GM19395 (cell line): ENCODE measurements at regions not wholly inside any gene's neighbourhood (a gene's known extent, or its start where the extent isn't known, plus 50 kb on each side); places are given as distances from the start of the nearest gene placed in this dataset.
"Not testable (repeated sequence)": the region's sequence is repeated elsewhere in the genome, so short reads cannot be mapped to it uniquely, and the experiment has no call there.

Experiments used
- ATAC-seq: cut with Tn5 transposase; IDR thresholded peaks from one replicate; pipeline ENCODE4 v1.9.1; 2021; ENCODE audit warnings: mild to moderate bottlenecking, moderate library complexity; ENCODE audit not compliant: unreplicated experiment

DNA sequence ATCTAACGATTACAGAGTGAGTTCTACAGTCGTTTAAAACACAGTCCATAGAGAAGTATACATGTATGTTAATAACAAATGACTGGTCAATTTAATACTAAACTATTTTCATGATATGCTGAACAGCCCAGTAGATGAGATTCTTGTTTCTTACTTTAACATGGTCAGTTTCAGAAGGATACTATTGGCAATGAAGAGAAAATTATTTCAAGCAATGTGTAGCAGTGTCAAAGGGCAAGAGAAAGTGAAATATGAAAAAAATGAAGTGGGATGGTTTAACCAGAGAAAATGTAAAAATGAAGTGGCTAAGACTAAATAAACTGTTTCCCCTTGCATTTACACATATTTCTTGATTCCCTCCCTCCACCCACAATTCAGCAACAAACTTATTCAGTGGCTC, 192.1 kb upstream of the TTC14 start:
- no peak for ATAC-seq

- no peak for ATAC-seq
These were observed 187.8 kb upstream of the TTC14 start for GRCh38 chr3:180414157-180414556.

DNA sequence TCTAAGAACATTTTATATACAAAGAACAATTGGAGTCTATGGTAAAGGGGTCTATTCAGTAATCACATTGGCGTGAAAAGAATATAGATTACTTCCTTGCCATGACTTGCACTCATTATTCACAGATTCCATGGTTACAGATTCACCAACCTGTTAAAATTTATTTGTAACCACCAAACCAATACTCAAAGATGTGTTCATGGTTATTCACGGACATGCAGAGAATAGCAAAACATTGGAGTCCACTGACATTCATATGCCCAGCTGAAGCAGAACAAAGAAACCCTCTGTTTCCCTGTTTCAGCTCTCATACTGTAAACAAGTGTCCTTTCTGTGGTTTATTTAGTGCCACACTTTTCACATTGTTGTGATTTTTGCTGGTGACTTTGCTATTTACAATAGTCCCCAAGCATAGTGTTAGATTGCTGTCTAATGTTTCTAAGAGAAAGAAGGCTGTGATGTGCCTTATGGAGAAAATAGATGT, 185.8 kb upstream of the TTC14 start:
- ATAC-seq = no peak

- no peak for ATAC-seq
These were observed 184.7 kb upstream of the TTC14 start for GRCh38 chr3:180417241-180417640.

- no peak for ATAC-seq
These were observed 181.9 kb upstream of the TTC14 start for GRCh38 chr3:180420016-180420415.

- ATAC-seq = no peak
These were observed 181.2 kb upstream of the TTC14 start for GRCh38 chr3:180420804-180421203.

DNA sequence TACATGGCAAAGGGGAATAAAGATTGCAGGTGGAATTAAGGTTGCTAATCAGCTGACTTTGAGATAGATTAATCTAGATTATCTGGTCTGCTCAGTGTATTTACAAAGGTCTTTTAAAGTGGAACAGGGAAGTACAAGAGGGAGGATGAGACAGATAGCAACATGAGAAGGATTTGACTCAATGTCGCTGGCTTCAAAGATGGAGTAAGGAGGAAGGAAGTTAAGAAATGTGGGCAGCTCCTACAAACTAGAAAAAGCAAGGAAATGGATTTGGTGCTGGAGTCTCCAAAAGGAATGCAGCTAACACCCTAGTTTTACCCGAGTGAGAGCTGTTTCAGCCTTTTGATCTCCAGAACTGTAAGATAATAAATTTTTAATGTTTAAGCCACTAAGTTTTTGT, 180.7 kb upstream of the TTC14 start:
- no peak for ATAC-seq

- ATAC-seq = no peak
These were observed 180.2 kb upstream of the TTC14 start for GRCh38 chr3:180421721-180422120.

DNA sequence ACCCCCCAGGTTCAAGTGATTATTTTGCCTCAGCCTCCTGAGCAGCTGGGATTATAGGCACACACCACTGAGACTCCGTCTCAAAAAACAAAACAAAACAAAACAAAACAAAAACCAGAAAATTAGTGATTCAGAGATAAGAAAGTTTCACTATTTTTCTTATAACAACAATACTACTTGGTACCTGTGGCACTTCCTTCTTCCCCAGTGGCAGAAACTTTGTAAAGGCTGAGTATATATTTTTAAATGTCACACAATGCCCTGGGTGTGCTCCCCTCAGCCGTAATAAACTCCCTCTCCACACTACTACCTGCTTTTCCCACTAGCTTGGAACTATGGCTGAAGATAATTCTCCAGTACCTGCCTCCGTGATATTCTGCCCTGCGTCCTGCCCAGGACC, 177.7 kb upstream of the TTC14 start:
- ATAC-seq = peak; percentile 49

DNA sequence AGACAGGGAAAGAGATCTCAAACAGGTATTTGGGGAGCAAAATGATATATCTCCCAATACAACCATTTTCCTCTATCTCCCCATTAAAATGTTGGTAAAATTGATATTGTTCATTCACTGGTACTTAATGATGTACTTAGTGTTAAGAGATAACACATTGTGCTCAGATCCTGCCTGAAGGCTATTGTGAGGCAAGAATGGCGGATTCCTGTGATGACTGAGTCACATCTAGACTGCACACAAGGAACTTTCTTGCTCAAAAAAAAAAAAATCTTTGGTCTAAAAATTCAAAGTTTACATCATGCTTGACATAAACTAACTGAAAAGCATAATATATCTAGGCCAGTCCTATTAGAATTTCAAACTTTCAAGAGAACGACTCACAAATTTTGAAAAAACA, 171.1 kb upstream of the TTC14 start:
- no peak for ATAC-seq

GRCh38 chr3:180433152-180433551, 168.8 kb upstream of the TTC14 start:
- ATAC-seq = no peak

DNA sequence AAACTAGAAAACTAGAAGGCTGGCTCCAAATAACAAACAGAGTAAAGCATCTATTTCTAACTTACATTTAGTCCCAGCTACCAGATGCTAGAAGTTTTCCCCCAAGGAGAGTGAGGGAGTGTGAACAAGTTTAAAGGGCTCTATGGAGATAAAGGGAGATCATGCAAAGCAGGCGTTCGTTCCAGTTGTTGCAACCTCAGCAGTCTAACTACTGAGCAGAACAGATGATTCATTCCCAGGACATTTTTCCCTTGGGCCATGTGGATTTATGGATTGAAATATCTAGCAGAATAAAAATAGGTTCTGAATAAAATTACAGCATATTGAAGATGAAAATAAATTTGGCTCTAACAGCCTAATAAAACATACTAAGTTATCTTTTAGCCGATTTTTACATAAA, 154.8 kb upstream of the TTC14 start:
- ATAC-seq = no peak

- ATAC-seq = not testable (repeated sequence)
These were observed 153.6 kb upstream of the TTC14 start for GRCh38 chr3:180448407-180448806.

- no peak for ATAC-seq
These were observed 144.7 kb upstream of the TTC14 start for GRCh38 chr3:180457225-180457624.

- no peak for ATAC-seq
These were observed 135.5 kb upstream of the TTC14 start for GRCh38 chr3:180466401-180467011.

DNA sequence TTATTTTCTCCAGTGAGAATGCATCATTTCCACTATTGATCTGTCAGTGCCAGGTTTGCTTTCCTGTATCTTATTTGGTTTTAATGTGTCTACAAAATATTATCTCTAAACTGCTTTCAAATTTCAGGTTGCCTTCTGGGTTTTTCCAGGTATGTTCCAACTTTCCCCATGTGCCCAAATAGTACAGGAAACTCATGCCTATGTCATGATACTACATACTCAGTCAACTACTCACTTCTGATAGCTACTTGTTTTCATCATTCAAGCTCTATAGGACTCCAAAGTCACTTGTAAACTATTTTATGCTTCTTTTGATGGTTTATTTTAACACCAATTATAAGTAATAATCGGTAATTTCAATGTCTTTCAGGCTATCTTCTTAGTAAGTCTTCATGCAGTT, 134.8 kb upstream of the TTC14 start:
- ATAC-seq = no peak

- no peak for ATAC-seq
These were observed 132.8 kb upstream of the TTC14 start for GRCh38 chr3:180469149-180469548.

- ATAC-seq = no peak
These were observed 123.3 kb upstream of the TTC14 start for GRCh38 chr3:180478695-180479094.

DNA sequence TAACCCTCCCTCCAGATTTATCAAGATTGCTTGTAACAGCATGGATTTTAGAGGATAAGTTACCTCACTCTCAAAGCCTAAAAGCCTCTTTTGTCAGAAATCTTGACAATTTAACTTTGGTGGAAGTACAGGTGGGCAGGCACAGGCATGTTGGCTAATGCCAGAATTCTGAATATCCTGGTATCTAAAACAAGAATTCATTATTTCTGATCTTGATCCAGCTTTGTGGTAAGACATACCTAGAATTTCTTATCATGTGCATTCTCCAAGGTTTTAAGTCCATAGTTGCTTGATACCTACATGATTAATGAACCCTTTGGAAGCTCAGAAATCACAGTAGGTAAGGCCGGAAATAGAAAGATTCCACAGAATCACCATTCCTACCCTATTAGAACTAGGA, 109.9 kb upstream of the TTC14 start:
- ATAC-seq = no peak

GRCh38 chr3:180496995-180497394, 105.0 kb upstream of the TTC14 start:
- no peak for ATAC-seq

DNA sequence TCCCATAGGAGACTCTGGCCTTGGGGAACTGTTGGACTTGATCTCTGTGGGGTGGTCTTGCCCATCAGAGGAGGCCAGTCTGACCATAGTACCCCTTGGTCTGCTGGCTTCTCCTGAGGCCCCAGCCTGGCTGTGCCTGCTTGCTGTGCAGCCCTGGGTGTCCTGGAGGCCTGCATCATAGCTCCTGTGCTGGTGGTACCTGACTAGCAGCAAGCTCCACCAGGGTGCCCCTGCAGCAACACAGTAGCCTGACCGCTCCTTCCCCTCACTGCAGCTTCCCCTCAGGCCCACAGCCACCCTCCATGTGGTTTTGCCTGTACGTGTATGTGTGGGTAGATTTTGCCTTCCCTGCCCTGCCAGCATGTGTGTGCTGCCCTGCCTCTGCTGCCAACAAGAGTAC, 85.6 kb upstream of the TTC14 start:
- ATAC-seq = no peak

DNA sequence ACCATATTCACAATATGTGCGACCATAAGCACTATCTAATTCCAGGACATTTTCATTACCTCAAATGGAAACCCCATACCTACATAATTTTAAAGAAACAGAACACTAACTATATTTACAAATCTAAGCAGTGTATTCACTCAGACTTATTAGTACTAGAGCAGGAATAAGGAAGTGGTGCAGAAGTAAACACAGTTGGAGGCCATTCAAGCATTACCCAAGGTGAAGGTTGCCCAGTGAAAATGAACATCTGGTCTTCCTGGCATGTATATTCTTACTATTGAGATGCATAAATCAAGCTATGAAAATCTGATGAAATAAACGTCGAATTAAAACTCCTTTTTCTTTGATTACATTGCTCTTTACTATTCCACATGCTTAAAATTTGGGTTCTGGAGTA, 78.9 kb upstream of the TTC14 start:
- no peak for ATAC-seq

DNA sequence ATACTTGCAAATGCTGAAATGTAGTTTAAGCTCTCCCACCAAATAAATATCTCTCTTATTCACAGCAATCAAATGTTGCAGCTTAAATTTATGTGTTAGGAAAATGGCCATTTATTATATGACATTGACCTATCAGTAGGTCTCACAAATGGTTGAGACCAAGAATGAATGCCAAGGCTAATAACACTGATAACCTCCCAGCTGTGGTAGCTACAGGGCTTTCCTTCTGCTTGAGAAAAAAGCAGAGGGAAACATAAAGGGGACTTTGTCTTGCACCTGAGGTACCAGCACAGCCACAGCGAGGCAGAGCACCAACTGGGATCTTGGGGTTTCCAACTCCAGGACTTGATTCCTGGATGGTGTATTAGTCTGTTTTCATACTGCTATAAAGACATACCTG, 73.1 kb upstream of the TTC14 start:
- no peak for ATAC-seq
